ENCODE measurements at regions not wholly inside any gene's neighbourhood (a gene's known extent, or its start where the extent isn't known, plus 50 kb on each side); places are given as distances from the start of the nearest gene placed in this dataset.
A peak's percentile ranks its signal among the peaks of the same experiment; 100 is the strongest.

DNA sequence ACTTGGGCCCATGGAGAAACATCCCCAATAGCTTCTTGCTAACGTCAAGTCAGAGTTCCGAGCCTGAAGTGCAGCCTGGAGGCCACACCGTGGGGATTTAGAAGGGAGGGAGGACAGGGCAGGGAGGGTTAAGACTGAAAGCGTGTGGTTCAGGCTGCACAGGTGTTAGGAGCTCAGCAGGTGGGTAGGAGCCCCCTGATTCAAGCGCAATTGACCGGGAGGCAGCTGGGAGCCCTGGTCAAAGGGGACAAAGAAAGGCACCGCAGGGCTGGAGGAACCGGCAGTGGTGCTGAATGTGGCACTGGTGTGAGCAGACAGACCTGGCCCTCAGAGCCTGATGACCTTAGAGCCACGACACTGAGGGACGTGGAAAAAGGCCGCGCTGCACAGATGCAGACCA is 149.6 kb downstream of the TMEM18 start:
- no peak overlapping the region for H4K8ac ChIP-seq (ENCODE audit: extremely low read depth, insufficient read depth, low read length)
- no peak overlapping the region for H3K56ac ChIP-seq (replicated peaks; ENCODE audit: insufficient read length, low read depth, low read length)
- 0 out of 2 replicates have a peak overlapping the region, but pooled peaks have one; percentile 67 for H2AFZ ChIP-seq (ENCODE audit: low read length)
- TF ChIP-seq MAX (IDR thresholded peaks at IDR 0.05): peak; percentile 47; the same call in 1 of the 2 replicates
- peak in 1 of 2 experiments; percentile 25; a peak in 3 of 4 replicates for TF ChIP-seq RAD21 (IDR thresholded peaks at IDR 0.05 in 1 of 2, conservative IDR thresholded peaks at IDR 0.05 in 1 of 2; ENCODE audit: low read depth in 2 of 2, low read length in 2 of 2)
- no peak for TF ChIP-seq KDM1A (IDR thresholded peaks at IDR 0.05; ENCODE audit: borderline replicate concordance, low read length)
- TF ChIP-seq ATF3 (IDR thresholded peaks at IDR 0.05; ENCODE audit: insufficient read depth, low read depth, low read length): no peak
- TF ChIP-seq TCF12 (IDR thresholded peaks at IDR 0.05; ENCODE audit: low read depth, low read length): peak; percentile 92
- no peak for TF ChIP-seq POLR2A (IDR thresholded peaks at IDR 0.05; ENCODE audit: control extremely low read depth in 1 of 2, low read depth in 2 of 2, low read length in 2 of 2)
- TF ChIP-seq SIN3A (conservative IDR thresholded peaks at IDR 0.05 in 1 of 2, IDR thresholded peaks at IDR 0.05 in 1 of 2; ENCODE audit: low read depth in 1 of 2, low read length in 2 of 2): 0 out of 4 replicates have a peak, but pooled peaks of 1 of the 2 experiments have one; percentile 19
- TF ChIP-seq E2F6 (IDR thresholded peaks at IDR 0.05): 0 out of 2 replicates have a peak, but pooled peaks have one; percentile 24
- no peak overlapping the region for H3K23ac ChIP-seq (ENCODE audit: insufficient read length)
- 0 out of 2 replicates have a peak overlapping the region, but pooled peaks have one; percentile 41 for H2BK12ac ChIP-seq (ENCODE audit: low read depth, low read length)
- no peaks in the 10 kb centered on the region for H3K79me1 ChIP-seq (ENCODE audit: low read depth, low read length)
- DNase-seq (ENCODE audit: low read depth in 1 of 2, low spot score in 2 of 2) (peak in 1 of 2 experiments; percentile 60), FAIRE-seq (no peak)
- peaks cover 8% of the 10 kb centered on the region for H3K23me2 ChIP-seq (ENCODE audit: low read depth, low read length)
- no peak overlapping the region for H3K9ac ChIP-seq (replicated peaks in 1 of 4; ENCODE audit: extremely low read depth in 1 of 4, low read depth in 3 of 4, low read length in 3 of 4)
- H3K27me3 ChIP-seq (replicated peaks in 1 of 4; ENCODE audit: control insufficient read depth in 3 of 4, extremely low read depth in 1 of 4, insufficient read depth in 3 of 4, low read length in 3 of 4): peaks cover 0 to 3% (median 0%) of the 10 kb centered on the region in 4 experiments; a peak in 1 of 7 replicates
- 40% methylated on average over 12 of the region's 12 CpGs; no CpG with 5 or more reads in 1 of the 2 experiments for WGBS, 2 experiments (ENCODE audit: extremely low coverage in 1 of 2, insufficient coverage in 1 of 2, insufficient read length in 1 of 2, insufficient replicate concordance in 2 of 2, low coverage in 1 of 2, low lambda C conversion rate in 2 of 2, missing lambda C conversion rate in 1 of 2)
- no peak overlapping the region for H2BK20ac ChIP-seq (ENCODE audit: low read length)
- no peak overlapping the region for H3K27ac ChIP-seq (ENCODE audit: low read depth, low read length)
- POLR2A ChIA-PET (ENCODE audit: partially characterized antibody): interaction anchor here (0.6 kb wide), 1 partner anchor 8 kb away, joined by 3 read pairs; no protein-coding TSS in a partner anchor
- no peak overlapping the region for H2BK15ac ChIP-seq (ENCODE audit: low read length)
- no peak overlapping the region for H2AK5ac ChIP-seq (ENCODE audit: low read depth, low read length)
- no peaks in the 10 kb centered on the region for H3K79me2 ChIP-seq (ENCODE audit: control insufficient read depth in 1 of 2, insufficient read depth in 2 of 2, low read length in 2 of 2)
- H3K4me3 ChIP-seq (ENCODE audit: extremely low read depth in 1 of 4, insufficient read depth in 2 of 4, low read depth in 3 of 4, low read length in 4 of 4): no peak overlapping the region
- H4K20me1 ChIP-seq (replicated peaks in 1 of 2; ENCODE audit: control insufficient read depth in 1 of 2, insufficient read depth in 2 of 2, low read length in 2 of 2): peaks cover 0 to 7% of the 10 kb centered on the region in 2 experiments
- H3K18ac ChIP-seq (ENCODE audit: extremely low read depth, low read length): no peak overlapping the region
- H3K36me3 ChIP-seq (ENCODE audit: control insufficient read depth in 2 of 4, insufficient read depth in 4 of 4, low read length in 3 of 4): no peaks in the 10 kb centered on the region
- H3K4ac ChIP-seq (replicated peaks; ENCODE audit: insufficient read length, low read depth, low read length): no peak overlapping the region
- peaks cover 0 to 3% of the 10 kb centered on the region in 2 experiments; a peak in 2 of 4 replicates for H3K9me3 ChIP-seq (ENCODE audit: insufficient read depth in 2 of 2, low read depth in 1 of 2, low read length in 1 of 2)
- no peak overlapping the region for H3K14ac ChIP-seq (ENCODE audit: insufficient read length)
- no peak overlapping the region; a peak in 1 of 4 replicates for H3K4me2 ChIP-seq (ENCODE audit: insufficient read depth in 1 of 2, low read depth in 2 of 2, low read length in 2 of 2)
- peaks cover 0 to 8% (median 5%) of the 10 kb centered on the region in 4 experiments; a peak in 4 of 7 replicates for H3K4me1 ChIP-seq (replicated peaks in 1 of 4; ENCODE audit: control insufficient read depth in 3 of 4, insufficient read depth in 4 of 4, low read length in 3 of 4)
- CTCF ChIA-PET (ENCODE audit: partially characterized antibody): no interaction called here
- H4K91ac ChIP-seq (replicated peaks; ENCODE audit: insufficient read length, low read length): no peak overlapping the region
- no peak overlapping the region for H4K5ac ChIP-seq (ENCODE audit: insufficient read length, low read depth, low read length)
- 0 out of 2 replicates have a peak overlapping the region, but pooled peaks have one; percentile 8 for H2BK5ac ChIP-seq (ENCODE audit: low read depth, low read length)
- H2BK120ac ChIP-seq (replicated peaks; ENCODE audit: low read depth, low read length): no peak overlapping the region
